NCI-H524 treated with DMSO at 0.1 percent for 48 hours (cell line): ENCODE measurements at regions not wholly inside any gene's neighbourhood (a gene's known extent, or its start where the extent isn't known, plus 50 kb on each side); places are given as distances from the start of the nearest gene placed in this dataset.
"Not testable (repeated sequence)": the region's sequence is repeated elsewhere in the genome, so short reads cannot be mapped to it uniquely, and the experiment has no call there.

Experiments used
- DNase-seq: peaks from one replicate; lab custom pipeline; 2025; lab: John Stamatoyannopoulos, UW

DNA sequence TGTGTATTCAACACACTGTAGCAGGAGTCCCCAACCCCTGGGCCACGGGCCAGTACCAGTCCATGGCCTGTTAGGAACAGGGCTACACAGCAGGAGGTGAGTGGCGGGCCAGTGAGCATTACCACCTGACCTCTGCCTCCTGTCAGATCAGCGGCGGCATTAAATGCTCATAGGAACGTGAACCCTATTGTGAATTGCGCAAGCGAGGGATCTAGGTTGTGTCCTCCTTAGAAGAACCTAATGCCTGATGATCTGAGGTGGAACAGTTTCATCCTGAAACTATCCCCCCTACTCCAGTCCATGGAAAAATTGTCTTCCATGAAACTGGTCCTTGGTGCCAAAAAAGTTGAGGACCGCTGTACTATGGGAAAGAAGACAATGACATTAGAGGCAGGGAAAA is 386.9 kb downstream of the PREX1 start:
- DNase-seq: no peak

DNA sequence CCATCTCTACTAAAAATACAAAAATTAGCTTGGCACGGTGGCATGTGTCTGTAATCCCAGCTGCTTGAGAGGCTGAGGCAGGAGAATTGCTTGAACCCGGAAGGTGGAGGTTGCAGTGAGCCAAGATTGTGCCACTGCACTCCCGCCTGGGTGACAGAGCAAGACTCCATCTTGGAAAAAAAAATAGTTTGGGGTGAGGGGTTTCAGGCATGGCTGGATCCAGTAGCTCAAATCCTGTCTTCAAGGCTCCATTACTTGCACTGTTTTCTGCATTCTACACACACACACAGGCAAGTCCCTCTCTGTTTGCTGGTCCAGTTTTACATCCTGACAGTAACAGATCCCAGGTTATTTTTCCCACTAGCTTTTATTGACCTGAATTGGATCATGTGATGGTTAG is 387.5 kb downstream of the PREX1 start:
- DNase-seq: not testable (repeated sequence)

DNA sequence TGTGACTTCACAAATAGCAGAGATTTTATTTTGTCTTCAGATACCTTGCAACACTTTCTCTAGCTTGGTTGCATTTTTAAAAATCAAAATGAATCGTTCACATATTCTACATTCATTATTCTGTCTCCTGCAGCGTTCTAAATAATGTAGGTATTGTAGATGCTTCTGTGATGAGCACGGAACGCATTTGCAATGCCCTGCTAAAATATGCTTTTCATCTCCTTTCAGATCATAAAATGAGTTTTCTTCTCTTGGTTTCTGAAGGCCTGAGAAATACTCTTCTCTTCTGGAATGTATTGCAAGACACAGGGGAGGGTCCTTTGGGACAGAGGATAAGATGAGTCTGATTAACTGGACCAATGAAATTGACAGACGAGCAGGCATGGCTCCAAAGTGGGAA is 390.7 kb downstream of the PREX1 start:
- no peak for DNase-seq

DNA sequence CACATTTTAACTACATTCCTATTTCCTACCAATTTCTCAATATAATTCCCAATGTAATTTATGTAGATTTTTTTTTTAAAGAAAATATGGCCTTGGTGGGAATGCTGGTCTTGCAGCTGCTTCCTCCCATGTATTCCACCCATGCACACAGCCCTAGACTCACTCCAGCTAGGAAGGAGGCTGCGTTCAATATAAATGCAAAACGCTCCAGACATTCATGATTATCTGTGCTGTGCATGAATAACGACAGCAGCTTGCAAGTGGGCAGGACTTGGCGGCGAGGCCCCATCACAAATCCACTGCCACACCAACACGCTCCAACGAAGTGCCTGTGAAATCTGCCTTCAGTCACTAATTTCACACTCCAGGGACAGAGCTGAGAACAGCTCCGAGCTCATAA is 391.2 kb downstream of the PREX1 start:
- DNase-seq: not testable (repeated sequence)

DNA sequence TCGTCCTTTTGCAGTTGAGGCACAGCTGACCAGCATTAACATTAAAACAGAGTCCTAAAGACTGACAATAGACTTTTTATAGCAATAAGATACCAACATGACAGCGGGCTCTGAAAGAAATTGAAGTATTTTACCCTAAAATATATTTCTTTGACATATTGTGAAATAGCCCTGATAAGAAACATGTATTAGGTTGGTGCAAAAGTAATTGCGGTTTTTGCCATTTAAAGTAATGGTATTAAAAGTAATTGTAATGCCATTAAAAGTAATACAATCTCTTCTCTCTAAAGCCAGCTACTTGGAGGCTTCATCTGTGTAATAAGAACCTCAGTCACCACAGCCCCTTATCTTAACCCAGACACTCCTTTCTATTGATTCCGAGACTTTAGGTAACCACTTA is 394.6 kb downstream of the PREX1 start:
- no peak for DNase-seq

DNA sequence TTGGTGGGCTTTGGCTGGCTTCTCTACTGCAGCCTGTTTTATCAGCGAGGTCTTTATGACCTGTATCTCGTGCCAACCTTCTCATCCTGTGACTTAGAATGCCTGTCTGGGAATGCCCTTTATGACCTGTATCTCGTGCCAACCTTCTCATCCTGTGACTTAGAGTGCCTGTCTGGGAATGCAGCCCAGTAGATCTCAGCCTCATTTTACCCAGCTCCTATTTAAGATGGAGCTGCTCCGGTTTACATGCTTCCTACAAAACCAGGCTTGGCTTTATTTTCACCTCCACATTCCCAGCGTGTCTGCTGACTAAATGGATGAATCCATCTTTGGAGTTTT is 395.3 kb downstream of the PREX1 start:
- DNase-seq: no peak

DNA sequence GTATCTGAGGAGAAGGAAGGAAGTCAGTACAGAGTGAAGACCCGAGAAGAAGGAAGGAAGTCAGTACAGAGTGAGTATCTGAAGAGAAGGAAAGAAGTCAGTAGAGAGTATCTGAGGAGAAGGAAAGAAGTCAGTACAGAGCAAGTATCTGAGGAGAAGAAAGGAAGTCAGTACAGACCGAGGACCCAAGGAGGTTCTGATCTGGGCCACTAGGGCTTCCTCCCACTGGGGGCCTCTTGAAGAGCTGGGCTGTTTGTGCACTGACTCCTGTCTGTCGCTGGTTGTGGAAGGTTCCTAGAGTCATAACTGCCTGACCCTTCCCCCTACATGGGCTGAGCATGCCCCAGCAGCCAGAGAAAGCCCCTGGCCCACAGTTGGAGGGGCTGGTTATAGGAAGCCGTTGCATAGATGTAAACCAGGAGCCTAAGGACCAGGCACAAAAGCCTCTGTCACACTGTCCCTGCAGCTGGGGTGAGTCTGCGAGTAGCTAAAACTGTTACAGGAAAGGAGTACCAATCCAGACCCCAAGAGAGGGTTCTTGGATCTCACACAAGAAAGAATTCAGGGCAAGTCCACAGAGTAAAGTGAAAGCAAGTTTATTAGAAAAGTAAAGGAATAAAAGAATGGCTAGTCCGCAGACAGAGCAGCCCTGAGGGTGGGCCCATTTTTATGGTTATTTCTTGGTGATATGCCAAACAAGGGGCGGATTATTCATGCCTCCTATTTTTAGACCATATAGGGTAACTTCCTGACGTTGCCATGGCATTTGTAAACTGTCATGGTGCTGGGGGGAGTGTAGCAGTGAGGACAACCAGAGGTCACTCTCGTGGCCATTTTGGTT is 395.9 kb downstream of the PREX1 start:
- no peak for DNase-seq

DNA sequence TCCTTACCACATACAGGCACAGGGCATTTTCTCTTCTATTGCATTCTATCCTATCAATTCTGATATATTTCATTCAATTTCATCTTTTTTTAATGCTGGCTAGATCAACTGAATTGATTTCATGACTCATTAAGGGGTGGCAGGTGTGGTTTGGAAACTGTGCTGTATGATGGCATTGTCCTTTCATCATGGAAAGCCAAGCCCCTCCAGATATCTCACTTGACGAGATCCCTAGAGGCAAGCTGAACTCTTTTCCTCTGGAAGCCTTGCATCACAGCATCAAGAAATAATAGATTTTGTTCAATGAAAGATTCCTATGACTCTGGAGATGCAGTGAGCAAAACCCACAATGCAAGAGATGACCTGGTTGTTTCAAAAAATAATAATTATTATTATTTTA is 401.2 kb downstream of the PREX1 start:
- no peak for DNase-seq

DNA sequence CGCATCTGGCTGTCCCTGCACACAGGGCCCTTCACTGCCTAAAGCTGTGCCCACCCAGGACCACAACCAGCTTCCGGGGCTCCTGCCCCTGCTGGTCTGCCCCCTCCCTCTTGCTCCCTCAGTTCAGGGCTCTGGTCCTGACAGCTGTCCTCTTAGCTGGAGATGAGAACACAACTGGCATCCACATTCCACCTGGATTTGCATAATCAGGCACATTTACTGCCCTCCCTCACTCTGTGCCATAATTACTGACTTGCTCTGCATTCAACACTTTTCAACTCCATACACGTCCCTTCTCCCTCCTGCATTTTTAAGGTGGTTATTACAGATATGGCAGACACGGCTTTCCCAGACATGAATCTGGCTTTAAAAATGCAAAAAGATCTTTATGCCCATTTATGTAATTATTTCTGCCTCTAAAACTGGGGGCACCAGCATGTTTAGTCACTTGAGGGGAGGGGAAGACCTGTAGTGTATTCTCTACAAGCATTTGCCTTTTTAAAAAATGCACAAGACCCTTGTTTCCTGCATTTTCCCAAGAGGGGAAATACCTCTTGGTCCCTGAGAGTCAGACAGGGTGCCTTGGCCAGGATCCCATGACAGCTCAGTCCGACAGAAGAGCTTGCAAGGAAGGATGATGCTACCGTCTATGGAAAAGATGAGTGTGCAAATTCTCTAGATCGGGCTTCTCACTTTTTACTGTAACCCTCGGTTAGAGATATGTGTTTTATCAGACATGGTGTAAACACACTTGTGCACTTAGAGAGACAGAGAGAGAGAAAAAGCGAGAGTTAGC is 401.8 kb downstream of the PREX1 start:
- peak; percentile 82 for DNase-seq

DNA sequence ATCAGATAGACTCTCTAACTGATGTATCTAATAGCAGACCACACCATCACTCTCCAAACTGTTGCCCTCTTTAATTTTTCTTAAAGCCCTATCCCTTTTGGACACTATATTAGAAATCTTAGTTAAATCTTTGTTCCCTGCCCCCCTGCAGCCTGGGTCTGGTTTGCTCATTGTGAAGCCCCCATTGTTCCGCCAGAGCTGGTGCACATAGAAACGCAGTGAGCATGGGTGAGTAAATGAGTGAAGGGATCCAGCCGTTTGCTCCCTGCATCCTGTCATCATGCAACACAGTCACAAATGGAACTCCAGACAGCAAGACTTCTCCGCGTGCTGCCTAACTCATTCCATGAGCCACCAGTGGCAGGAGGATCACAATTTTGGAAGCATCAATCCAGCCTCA is 402.5 kb downstream of the PREX1 start:
- no peak for DNase-seq

DNA sequence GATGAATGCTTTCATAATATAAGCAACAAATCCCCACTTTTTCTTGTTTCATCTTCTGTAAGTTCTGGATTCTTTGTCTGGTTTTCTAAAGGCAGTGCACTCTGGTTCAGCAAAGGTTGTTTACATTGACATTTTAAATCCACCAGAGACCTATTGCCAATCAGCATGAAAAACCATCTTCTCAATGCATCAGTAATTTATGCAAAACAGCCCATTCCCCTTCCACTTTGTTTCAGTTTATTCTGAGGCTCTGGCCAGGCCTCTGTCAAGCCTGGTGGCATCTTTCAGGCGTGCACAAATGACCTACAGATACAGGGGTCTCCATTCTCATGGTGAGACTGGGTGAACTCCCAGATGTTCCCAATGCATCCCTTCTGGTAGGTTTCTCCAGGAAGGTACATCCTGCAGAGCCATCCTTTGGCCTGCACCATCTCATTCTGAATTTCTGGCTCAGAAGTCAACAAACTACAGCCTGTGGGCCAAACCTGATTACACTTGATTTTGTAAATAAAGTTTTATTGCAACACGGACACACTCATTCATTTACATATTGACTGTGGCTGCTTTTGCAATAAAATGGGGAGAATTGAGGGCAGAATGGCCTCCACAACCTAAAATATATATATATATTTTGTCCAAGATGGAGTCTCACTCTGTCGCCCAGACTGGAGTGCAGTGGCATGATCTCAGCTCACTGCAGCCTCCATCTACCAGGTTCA is 405.4 kb downstream of the PREX1 start:
- no peak for DNase-seq

DNA sequence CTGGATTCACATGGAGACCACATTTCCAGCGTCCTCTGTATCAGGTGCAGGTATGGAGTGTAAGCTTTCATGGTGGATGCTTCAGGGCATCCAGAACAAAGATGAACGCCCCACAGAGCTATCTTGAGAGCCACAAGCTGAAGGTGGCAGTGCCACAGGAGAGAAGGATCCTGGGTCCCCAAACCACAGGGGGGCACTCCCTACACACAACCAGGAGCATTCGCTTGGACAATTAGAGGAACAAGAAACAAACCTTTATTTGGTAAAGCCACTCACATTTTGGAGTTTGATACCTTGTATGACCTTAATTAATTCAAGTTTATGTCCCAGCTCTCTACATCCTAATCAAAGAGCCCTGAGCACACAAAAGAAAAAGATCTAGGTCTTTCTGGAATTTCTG is 406.3 kb downstream of the PREX1 start:
- DNase-seq: no peak

DNA sequence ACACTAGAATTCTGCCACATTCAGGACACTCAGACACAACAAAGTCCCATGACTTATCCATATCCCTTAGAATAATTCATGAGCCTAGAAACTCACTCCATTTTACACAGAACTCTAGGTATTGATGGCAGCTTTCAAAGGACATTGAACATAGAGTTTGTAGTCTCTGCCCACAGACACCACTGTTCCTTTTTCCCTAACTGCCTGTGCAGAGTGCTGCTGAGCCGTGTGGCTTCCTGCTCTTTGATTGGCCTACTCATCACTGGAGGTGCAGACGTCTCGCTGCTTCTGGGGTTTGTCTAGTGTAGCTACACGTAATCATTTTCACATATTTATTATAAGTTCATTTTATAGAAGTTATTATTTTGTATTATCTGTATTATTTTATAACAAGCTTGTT is 407.6 kb downstream of the PREX1 start:
- DNase-seq: no peak

DNA sequence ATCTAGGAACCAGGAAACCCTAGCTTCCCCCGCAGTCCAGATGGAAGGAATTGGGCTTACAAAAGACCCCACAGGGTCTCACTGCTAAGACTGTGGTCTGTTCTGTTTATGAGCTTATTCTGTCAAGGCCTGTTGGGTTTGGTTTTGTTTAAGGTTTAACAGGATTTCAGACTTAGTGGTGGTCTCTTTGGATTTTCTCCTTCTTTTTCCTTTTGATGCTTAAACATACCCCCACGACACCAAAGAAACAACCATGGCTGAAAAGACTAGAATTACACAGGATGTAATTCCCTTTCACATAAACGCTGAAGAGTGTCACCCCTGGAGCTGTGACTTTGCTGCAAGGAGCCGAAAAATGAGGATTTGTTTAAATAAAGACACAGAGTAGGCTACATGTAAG is 408.6 kb downstream of the PREX1 start:
- no peak for DNase-seq

DNA sequence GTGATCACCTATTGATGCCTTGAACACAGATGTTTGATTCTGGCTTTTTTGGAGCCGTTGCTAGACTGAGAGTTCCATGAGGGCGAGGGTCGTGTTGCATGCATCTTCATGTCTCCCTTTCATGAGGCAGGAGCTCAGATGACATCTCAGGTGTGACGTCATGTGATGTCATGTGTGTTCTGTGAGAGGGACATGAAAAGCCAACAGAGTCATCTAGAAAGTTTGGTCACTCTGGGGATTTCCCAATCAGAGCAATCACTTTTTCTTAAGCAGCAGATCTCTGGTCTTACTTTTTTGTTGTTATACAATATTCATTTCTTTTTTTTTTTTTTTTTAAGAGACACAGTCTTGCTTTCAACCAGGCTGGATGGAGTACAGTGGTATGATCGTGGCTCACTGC is 411.8 kb downstream of the PREX1 start:
- DNase-seq: no peak

DNA sequence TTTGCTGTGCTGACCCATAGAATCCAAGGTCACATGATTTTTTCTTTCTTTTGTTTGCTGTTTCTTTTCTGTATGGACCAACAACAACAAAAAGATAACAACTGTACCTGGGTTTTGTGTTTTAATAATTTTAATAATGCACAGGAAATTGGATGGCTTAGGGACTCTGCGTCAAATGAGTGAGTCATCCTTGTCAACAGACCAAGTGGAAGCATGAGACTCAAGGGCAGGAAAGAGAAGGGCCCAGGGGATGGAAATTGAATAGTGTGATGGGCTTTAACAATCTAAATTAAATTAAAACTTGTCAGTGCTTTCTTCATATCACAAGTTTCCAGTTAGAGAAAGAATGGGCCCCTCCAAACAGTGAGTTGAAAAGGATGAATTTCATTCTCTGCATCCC is 413.0 kb downstream of the PREX1 start:
- no peak for DNase-seq

DNA sequence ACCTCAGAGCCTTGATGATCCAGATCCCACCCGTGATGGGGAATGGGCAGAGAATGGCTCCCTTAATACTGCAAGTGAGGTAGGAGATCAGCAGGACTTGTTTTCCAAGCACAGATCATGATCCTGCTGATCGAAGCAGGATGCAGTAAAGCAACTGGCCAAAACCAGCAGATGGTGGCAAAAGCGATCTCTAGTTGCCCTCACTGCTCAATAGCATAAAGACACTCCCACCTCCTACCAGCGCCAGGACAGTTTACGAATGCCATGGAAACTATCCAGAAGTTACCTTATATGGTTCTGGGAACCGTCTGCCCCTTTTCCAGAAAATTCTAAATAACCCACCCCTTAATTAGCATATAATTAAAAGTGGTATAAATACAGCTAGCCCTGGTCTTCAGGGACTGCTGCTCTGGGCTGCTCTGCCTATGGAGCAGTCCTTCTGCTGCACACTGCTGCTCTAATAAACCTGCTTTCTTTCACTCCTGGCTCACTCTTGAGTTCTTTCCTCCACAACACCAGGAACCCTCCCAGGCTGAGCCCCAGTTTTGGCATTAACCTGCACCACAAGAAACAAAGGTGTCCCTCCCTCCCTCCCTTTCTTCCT is 415.8 kb downstream of the PREX1 start:
- no peak for DNase-seq

DNA sequence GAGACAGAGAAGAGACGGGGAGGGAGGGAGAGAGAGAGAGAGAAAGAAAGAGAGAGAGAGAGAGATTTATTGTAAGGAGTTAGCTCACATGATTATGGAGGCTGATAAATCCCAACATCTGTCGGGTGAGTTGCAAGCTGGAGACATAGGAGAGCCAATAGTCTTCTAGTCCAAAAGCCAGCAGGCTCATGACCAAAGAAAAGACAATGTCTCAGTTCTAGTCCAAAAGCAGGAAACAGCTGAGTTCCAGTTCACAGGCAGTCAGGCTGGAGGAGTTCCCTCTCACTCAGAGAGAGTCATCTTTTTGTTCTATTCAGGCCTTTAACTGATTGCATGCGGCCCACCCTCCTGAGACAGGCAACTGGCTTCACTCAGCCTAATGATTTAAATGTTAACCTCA is 416.6 kb downstream of the PREX1 start:
- DNase-seq: no peak

DNA sequence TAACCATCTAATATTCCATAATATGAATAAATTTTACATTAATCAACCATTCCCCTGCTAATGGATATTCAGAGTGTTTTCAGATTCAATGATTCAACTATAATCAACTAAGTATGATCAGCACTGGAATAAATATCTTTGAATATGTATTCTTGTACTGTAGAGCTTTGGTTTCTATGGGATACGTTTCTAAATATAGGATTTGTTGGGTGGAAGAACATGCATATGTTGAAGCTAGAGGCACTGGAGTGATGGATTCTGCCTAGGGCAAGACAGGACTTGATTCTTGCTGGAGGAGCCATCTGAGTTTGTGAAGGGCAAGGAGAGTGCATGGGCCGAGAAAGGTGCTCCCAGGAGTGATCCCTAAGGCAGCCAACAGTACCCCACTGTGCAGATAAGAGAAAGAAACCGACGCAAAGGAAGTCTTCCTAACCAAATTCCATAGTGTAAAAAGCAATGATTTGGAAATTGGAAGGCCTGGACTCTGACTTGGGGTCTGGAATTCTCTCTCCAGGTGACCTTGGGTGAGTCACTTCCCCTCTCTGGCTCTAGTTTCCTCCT is 418.7 kb downstream of the PREX1 start:
- no peak for DNase-seq

DNA sequence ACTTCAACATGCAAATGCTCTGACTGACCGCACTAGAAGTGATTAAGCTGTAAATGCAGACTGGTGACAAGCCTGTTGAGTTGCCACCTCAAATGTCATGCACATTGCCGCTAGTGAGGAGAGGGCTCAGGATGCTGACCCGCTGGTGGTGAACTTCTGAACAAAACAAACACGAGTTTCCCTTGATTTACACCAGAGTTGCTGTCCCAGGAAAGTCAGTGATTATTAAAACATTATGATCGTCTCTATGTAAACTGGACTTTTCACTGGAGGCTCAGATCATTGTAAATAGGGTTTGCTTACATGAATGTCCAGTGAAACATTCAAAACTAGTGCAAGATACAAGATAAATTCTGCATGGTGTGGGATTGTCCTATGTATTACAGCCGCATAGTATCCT is 420.1 kb downstream of the PREX1 start:
- DNase-seq: no peak

DNA sequence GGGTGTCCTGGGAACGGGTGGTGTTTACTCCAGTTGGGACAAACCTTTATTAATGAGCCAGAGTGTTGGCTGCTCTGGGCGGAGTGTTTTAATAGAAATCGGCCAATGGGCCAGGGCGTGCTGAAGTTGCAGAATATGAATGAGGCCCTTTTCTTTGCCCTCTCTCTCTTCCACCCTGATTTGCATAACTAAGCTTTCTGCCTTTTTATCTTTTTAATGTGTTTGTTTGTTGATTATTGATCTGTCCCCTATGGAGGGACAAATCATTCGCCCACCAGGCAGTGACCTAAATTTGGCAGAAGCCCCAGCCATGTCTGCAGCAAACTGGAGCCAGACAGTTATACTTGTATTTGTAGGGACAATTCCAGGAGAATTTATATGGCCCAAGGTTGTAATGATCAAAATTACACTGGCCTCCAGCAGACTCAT is 420.9 kb downstream of the PREX1 start:
- no peak for DNase-seq

DNA sequence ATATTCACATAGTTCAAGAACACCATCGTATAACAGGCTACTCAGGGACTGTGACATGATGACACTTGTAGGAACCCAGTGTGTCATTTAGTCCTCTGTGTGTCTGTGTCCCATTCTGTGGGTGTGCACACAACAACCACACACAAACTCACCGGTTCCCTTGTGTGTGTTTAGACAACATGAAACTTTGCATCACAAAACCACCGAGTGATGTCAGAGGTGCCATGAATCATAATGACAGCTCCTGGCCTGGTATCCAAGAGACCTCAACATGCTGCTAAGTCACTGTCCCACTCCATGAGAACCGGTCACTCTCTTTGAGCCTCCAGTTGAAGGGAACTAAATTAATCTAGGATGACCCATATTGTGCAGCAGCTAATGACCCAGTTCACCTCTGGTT is 421.3 kb downstream of the PREX1 start:
- no peak for DNase-seq
